ENCODE measurements at regions not wholly inside any gene's neighbourhood (a gene's known extent, or its start where the extent isn't known, plus 50 kb on each side); places are given as distances from the start of the nearest gene placed in this dataset.

DNA sequence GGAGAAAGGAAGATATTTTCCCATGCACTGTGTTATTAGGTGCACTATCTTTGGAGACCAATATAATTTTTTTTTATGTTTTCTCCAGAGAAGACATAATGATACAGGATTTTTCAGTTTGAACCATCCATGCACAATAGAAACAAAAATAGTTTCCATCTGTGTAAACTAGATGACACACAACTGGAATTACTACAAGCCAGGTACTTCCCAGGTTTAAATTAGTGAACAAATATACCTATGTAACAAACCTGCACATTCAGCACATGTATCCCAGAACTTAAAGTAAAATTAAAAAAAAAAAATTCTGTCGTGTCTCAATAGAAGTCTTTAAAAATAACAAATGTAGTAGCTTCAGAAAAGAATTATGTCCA lies 1616.8 kb upstream of the ACVR2A start:
- DNase-seq (ENCODE audit: low read depth), result no peak
- no peak for TF ChIP-seq CTCF (conservative IDR thresholded peaks at IDR 0.05; ENCODE audit: low read length)
- H3K4me3 ChIP-seq (ENCODE audit: low read length), result no peak overlapping the region

DNA sequence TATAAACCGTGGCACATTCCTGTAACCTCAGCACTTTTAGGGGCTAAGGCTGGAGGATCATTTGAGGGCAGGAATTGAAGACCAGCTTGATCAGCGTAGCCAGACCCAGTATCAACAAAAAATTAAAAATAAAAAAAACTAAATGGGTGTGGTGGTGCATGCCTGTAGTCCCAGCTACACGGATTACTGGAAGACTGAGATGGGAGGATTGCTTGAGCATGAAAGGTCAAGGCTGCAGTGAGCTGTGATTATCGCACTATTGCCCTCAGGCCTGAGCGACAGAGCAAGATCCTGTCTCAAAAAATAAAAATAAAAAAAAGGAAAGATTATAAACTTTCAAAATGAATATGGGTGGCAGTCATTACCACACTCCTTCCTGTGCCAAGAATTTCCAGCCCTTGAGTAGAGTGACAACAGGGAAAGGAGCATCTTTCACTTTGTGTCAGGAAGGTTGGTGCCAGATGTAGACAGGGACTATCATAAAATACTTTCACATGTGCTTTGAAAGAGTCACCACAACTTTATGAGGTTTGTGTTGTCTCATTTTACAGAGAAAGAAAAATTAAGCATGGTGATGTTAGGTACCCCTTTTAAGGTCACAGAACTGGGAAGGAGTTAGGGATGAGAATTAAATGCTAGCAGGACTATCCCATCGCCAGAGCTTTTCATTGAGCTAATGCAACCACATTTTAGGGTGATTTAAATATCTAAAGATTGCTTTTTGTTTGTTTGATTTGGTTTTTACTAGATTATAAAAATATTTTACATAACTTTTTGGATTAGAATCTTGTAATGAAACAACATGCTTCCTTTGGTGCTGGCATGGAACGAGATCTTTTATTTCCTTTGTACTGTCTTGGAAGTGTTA lies 1617.4 kb upstream of the ACVR2A start:
- no peak overlapping the region for H3K4me3 ChIP-seq (ENCODE audit: low read length)
- DNase-seq (ENCODE audit: low read depth), result no peak
- TF ChIP-seq CTCF (conservative IDR thresholded peaks at IDR 0.05; ENCODE audit: low read length), result no peak

DNA sequence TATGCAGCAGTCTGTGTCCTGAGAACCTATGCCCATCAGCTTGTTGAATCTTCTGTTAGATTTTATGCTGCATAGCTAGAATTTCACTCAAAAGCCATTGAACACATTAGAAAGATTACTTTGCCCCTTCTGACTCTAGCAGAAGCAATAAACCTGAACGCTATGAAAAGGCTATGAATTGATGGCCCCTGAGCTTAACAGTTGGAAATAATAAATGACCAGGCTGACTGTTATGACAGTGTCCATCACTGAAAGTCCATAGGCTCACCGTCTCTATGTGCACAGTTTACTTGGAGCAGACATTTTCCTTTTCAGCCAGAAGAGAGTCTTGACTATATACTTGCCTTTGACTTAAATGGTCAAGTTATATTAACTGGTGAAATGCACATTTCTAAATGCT lies 1618.8 kb upstream of the ACVR2A start:
- H3K4me3 ChIP-seq (ENCODE audit: low read length), result no peak overlapping the region
- DNase-seq (ENCODE audit: low read depth), result no peak
- TF ChIP-seq CTCF (conservative IDR thresholded peaks at IDR 0.05; ENCODE audit: low read length), result no peak

GRCh38 chr2:146221826-146222225 lies 1623.0 kb upstream of the ACVR2A start:
- DNase-seq (ENCODE audit: low read depth), result no peak
- no peak overlapping the region for H3K4me3 ChIP-seq (ENCODE audit: low read length)
- TF ChIP-seq CTCF (conservative IDR thresholded peaks at IDR 0.05; ENCODE audit: low read length), result no peak

- DNase-seq (ENCODE audit: low read depth), result no peak
- TF ChIP-seq CTCF (conservative IDR thresholded peaks at IDR 0.05; ENCODE audit: low read length), result no peak
- H3K4me3 ChIP-seq (ENCODE audit: low read length), result no peak overlapping the region
Measured at GRCh38 chr2:146220957-146221356, 1623.9 kb upstream of the ACVR2A start.

GRCh38 chr2:146214394-146214929 lies 1630.4 kb upstream of the ACVR2A start:
- H3K4me3 ChIP-seq (ENCODE audit: low read length), result no peak overlapping the region
- TF ChIP-seq CTCF (conservative IDR thresholded peaks at IDR 0.05; ENCODE audit: low read length), result no peak
- no peak for DNase-seq (ENCODE audit: low read depth)

DNA sequence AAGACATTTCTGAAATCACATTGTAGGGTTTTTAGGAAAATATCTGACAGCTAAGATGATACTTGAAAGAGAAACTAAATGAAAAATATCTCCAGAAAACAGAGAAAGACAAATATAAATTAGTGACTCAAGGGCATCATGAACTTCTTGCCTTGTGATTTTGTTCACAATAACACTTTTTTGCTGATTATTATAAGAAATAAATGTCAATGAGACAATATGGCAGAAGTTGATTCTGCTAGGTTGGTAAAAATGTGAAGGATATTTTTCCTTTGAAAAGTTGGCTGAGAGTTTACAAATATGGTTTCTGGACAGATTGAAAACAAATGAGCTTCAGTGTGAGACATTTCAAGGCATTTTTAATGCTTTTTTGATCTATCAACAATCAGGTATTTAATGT lies 1631.2 kb upstream of the ACVR2A start:
- no peak overlapping the region for H3K4me3 ChIP-seq (ENCODE audit: low read length)
- DNase-seq (ENCODE audit: low read depth), result no peak

More for the DNA sequence above, 1631.2 kb upstream of the ACVR2A start:
- no peak for TF ChIP-seq CTCF (conservative IDR thresholded peaks at IDR 0.05; ENCODE audit: low read length)
